NCI-H774 (cell line): ENCODE measurements at regions not wholly inside any gene's neighbourhood (a gene's known extent, or its start where the extent isn't known, plus 50 kb on each side); places are given as distances from the start of the nearest gene placed in this dataset.
"Not testable (repeated sequence)": the region's sequence is repeated elsewhere in the genome, so short reads cannot be mapped to it uniquely, and the experiment has no call there.

ENCODE experiments used
- DNase-seq: peaks from one replicate; lab custom pipeline; 2025; lab: John Stamatoyannopoulos, UW

GRCh38 chrX:13518126-13518525 is 51.3 kb upstream of the EGFL6 start:
- no peak for DNase-seq

- no peak for DNase-seq
Observed at GRCh38 chrX:13515211-13515930, 54.0 kb upstream of the EGFL6 start.

- DNase-seq, result no peak
Observed at GRCh38 chrX:13511944-13512330, 57.5 kb upstream of the EGFL6 start.

GRCh38 chrX:13511241-13511943 is 58.0 kb upstream of the EGFL6 start:
- no peak for DNase-seq

- no peak for DNase-seq
Observed at GRCh38 chrX:13507893-13508292, 61.5 kb upstream of the EGFL6 start.

- DNase-seq, result peak; percentile 5
Observed at GRCh38 chrX:13506574-13506973, 62.8 kb upstream of the EGFL6 start.

- DNase-seq, result no peak
Observed at GRCh38 chrX:13502590-13502989, 66.8 kb upstream of the EGFL6 start.

- DNase-seq, result no peak
Observed at GRCh38 chrX:13499736-13500135, 69.7 kb upstream of the EGFL6 start.

- DNase-seq, result peak; percentile 0
Observed at GRCh38 chrX:13498238-13498637, 71.2 kb upstream of the EGFL6 start.

- peak; percentile 1 for DNase-seq
Observed at GRCh38 chrX:13495232-13495631, 74.2 kb upstream of the EGFL6 start.

- DNase-seq, result no peak
Observed at GRCh38 chrX:13494562-13494961, 74.8 kb upstream of the EGFL6 start.

GRCh38 chrX:13493659-13494058 is 75.7 kb upstream of the EGFL6 start:
- no peak for DNase-seq

- DNase-seq, result no peak
Observed at GRCh38 chrX:13492286-13492685, 77.1 kb upstream of the EGFL6 start.

GRCh38 chrX:13491061-13491460 is 78.3 kb upstream of the EGFL6 start:
- DNase-seq, result no peak

- DNase-seq, result no peak
Observed at GRCh38 chrX:13489454-13489853, 79.9 kb upstream of the EGFL6 start.

- DNase-seq, result peak; percentile 17
Observed at GRCh38 chrX:13487731-13488505, 81.5 kb upstream of the EGFL6 start.

- DNase-seq, result no peak
Observed at GRCh38 chrX:13485167-13485566, 84.2 kb upstream of the EGFL6 start.

- DNase-seq, result no peak
Observed at GRCh38 chrX:13483773-13484172, 85.6 kb upstream of the EGFL6 start.

- DNase-seq, result no peak
Observed at GRCh38 chrX:13482746-13483541, 86.5 kb upstream of the EGFL6 start.

GRCh38 chrX:13480780-13481179 is 88.6 kb upstream of the EGFL6 start:
- DNase-seq, result not testable (repeated sequence)

- DNase-seq, result no peak
Observed at GRCh38 chrX:13479452-13479813, 90.0 kb upstream of the EGFL6 start.
